ENCODE measurements at regions not wholly inside any gene's neighbourhood (a gene's known extent, or its start where the extent isn't known, plus 50 kb on each side); places are given as distances from the start of the nearest gene placed in this dataset.

GRCh38 chr7:16026253-16027020, 340.0 kb upstream of the MEOX2 start:
- no peak for DNase-seq
- no peaks in the 10 kb centered on the region for H3K9me3 ChIP-seq
- intact Hi-C loops (cut with DNase I; ENCODE audit: low total_unique reads), result no loop called here
- TF ChIP-seq CTCF (IDR thresholded peaks at IDR 0.05), result no peak
- peak overlapping the region; percentile 58 to 66 for H3K27ac ChIP-seq
- H3K36me3 ChIP-seq, result no peaks in the 10 kb centered on the region
- H3K4me3 ChIP-seq, result no peak overlapping the region
- peaks cover 0 to 47% (median 25%) of the 10 kb centered on the region in 4 donors for H3K4me1 ChIP-seq
- H3K27me3 ChIP-seq, result no peaks in the 10 kb centered on the region

- peak overlapping the region in 1 of 2 donors; percentile 66 for H3K27ac ChIP-seq
- no peak for DNase-seq
- H3K4me1 ChIP-seq, result peaks cover 0 to 47% (median 25%) of the 10 kb centered on the region in 4 donors
- H3K36me3 ChIP-seq, result no peaks in the 10 kb centered on the region
- no peaks in the 10 kb centered on the region for H3K27me3 ChIP-seq
- no peaks in the 10 kb centered on the region for H3K9me3 ChIP-seq
- intact Hi-C loops (cut with DNase I; ENCODE audit: low total_unique reads), result no loop called here
- H3K4me3 ChIP-seq, result no peak overlapping the region
- TF ChIP-seq CTCF (IDR thresholded peaks at IDR 0.05), result no peak
Observed at GRCh38 chr7:16025696-16026095, 339.2 kb upstream of the MEOX2 start.

DNA sequence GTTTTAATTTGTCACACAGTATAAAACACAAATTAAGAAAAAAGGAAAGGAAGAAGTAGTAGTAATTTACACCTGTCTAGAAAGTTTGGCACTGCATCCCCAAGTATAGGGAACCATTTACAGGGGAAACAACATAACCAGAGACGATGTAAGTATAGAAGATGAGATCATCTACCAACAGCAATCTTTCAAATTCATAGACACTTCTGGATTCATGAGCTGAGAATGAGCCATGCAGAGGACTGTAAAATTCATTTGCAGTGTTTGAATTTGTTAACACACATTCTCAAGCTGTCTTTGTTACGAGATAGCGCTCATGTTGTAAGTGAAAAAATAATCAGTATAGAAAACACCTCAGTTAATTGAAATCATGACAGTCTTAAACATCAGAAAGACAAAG, 337.0 kb upstream of the MEOX2 start:
- no peak overlapping the region for H3K27ac ChIP-seq

GRCh38 chr7:16023046-16023445, 336.6 kb upstream of the MEOX2 start:
- peaks cover 0 to 44% (median 19%) of the 10 kb centered on the region in 4 donors for H3K4me1 ChIP-seq
- no peak for TF ChIP-seq CTCF (IDR thresholded peaks at IDR 0.05)
- no peaks in the 10 kb centered on the region for H3K9me3 ChIP-seq

More for the DNA sequence above, 337.0 kb upstream of the MEOX2 start:
- no peak for DNase-seq
- Histone ChIP-seq H3K27me3 (no peaks in the 10 kb centered on the region), H3K36me3 (no peaks in the 10 kb centered on the region), H3K4me1 (peaks cover 0 to 45% (median 21%) of the 10 kb centered on the region in 4 donors), H3K4me3 (no peak overlapping the region), H3K9me3 (no peaks in the 10 kb centered on the region)
- no peak for TF ChIP-seq CTCF (IDR thresholded peaks at IDR 0.05)
- intact Hi-C loops (cut with DNase I; ENCODE audit: low total_unique reads), result no loop called here

DNA sequence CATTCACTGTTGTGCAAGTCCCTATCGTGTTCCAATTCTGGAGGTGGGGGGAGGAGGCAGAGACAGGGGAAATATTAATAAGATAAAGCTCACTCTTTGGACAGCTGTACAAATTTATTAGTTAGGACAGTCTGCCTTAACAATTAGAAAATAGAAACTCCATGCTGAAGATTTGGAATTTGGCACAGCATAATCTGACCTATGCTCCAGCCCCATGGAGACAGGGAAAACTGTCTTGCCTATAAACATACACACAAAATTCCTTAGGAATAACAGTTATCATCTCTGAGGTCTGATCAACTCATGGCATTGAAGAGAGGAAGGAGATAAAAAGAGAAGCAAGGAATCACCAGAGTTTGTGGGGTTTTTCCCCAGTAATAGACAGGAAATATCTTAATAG, 335.4 kb upstream of the MEOX2 start:
- no peak for DNase-seq
- no peaks in the 10 kb centered on the region for H3K27me3 ChIP-seq
- intact Hi-C loops (cut with DNase I; ENCODE audit: low total_unique reads), result no loop called here
- H3K27ac ChIP-seq, result no peak overlapping the region
- no peaks in the 10 kb centered on the region for H3K9me3 ChIP-seq
- peaks cover 0 to 32% (median 10%) of the 10 kb centered on the region in 4 donors for H3K4me1 ChIP-seq
- H3K4me3 ChIP-seq, result no peak overlapping the region
- TF ChIP-seq CTCF (IDR thresholded peaks at IDR 0.05), result no peak
- no peaks in the 10 kb centered on the region for H3K36me3 ChIP-seq

More at GRCh38 chr7:16023046-16023445, 336.6 kb upstream of the MEOX2 start:
- Histone ChIP-seq H3K36me3 (no peaks in the 10 kb centered on the region), H3K27me3 (no peaks in the 10 kb centered on the region), H3K4me3 (no peak overlapping the region), H3K27ac (no peak overlapping the region)
- intact Hi-C loops (cut with DNase I; ENCODE audit: low total_unique reads), result no loop called here
- DNase-seq, result no peak

Data from tibial artery (tissue), 4 donors.